NCI-H128 (cell line): ENCODE measurements at regions not wholly inside any gene's neighbourhood (a gene's known extent, or its start where the extent isn't known, plus 50 kb on each side); places are given as distances from the start of the nearest gene placed in this dataset.
"Not testable (repeated sequence)": the region's sequence is repeated elsewhere in the genome, so short reads cannot be mapped to it uniquely, and the experiment has no call there.

Experiments
- DNase-seq: peaks from one replicate; lab custom pipeline; 2025; ENCODE audit not compliant: unreplicated experiment; lab: John Stamatoyannopoulos, UW

DNA sequence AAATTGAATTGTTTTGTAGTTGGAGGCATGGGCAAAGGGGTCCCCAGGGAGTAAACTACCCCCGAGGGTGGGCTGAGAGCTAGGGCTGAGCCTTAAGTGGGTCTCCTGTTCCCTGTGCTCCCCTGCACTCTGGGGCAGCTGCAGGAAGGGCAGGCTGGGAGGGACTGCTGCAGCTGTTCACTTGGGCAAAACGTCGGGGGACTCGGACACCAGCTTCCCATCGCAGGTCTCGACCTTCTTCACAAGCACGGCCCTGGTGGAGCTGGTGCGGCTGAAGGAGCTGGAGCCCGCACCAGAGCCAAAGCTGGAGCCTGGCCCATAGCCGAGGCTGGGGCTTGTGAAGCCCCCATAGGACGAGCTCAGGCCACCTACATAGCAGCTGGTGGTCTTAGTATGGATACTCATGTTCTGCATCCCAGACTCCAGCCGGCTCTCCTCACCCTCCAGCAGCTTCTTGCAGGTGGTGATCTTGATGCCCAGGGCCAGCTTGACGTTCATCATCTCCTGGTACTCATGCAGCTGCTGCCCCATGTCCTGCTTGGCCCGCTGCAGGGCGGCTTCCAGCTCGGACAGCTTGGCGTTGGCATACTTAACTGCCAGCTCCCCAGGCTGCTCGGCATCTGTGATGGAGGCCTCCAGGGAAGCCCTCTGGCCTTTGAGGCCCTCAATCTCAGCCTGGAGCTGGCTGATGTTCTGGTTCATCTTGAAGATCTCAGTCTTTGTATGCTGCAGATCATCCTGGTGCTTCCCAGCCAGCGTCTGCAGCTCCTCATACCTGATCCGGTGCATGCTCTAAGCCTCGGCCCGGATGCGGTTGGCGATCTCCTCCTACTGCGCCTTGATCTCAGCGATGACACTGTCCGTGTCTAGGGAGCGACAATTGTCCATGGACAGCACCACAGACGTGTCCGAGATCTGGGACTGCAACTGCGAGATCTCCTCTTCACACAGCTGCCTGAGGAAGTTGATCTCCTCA, 423.5 kb upstream of the ARPP21 start:
- no peak for DNase-seq

DNA sequence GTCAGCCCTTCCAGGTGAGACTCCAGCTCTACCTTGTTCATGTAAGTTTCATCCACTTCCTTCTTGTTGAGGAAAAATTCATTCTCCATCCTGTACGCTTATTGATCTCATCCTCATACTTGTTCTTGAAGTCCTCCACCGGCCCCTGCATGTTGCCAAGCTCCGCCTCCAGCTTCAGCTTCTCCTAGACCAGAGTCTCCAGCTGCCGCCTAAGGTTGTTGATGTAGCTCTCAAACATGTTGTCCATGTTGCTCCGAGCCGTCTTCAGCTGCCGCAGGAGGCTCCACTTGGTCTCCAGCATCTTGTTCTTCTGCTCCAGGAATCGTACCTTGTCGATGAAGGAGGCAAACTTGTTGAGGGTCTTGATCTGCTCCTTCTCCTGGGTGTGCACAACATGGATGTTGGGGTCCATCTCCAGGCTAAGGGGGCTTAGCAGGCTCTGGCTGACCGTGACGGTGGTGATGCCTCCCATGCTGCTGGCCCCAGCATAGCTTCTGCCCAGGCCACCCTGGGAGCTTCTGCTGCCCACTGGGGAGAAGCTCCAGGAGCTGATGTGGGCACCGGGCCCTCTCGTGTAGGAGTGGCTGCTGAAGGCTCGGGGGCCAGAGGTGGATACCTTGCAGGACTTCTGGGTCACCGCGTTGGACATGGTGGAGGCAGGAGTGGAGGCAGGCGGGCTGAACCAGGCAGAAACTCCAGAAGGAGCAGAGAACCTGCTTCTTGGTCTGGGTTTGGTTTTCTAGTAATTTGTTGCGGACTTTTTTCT, 422.6 kb upstream of the ARPP21 start:
- no peak for DNase-seq

DNA sequence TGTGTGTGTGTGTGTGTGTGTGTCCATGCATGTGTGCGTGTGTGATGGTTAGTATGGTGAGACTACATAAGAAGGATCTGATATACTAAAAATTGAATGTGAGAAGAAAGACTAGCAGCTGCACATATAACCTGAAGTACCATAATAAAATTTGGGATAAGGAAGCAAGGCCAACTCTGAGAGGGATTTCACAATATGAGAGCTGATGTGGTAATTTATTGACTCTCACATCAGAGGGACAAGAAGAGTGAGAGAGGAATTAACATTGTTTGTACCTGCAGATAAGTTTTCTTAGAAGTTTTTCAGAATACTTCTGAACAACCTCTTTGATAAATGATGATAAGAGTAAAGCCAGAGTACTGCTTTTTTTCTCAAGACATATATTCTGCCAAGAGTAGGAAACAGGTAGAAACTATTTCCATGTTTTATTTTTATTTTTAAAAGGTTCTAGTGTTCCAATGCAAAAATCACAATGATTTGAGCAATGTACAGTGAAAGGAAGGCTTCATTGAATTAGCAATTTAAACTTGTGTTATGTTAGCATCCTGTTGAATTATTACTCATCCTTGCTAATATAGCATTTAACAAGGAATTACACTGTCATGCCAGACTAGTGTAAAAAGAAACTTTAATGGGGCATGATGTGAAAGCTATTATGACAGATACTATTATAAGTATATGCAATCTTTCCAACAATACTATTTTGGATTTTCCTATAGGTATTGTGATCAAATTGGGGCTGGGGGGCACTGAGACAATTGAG, 415.5 kb upstream of the ARPP21 start:
- no peak for DNase-seq

DNA sequence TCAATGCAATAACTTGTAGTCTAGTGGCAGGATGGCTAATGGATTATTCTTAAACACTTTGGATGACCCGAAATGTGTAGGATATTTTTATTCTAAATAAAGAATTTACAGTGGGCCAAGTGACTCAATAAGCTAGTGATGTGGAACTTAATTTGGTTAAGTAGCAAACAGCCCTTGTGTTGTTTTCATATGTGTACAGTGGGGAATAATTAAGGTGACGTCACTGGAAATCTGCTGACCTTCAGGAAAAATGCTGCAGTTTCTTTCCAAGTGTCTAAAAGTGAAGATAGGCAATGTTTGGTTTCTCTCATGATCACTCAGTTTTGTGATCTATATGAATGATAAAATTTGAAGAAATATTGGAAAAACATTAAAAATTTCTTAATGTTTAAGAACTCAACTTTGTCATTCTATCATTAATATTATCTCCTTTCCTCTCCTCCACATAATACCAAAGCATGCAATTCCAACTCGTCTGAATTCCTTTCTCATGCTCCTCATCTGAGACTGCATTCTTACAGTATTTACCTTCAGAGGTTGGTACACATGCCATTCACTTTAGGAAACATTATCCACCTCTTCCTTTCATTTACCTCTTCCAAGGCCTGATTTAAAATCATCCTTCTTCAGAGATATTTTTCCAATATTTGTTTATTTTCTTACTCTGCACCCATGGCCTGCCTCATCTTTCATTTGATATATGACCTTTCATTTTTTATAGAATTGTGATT, 414.6 kb upstream of the ARPP21 start:
- no peak for DNase-seq

GRCh38 chr3:35241236-35241635, 398.1 kb upstream of the ARPP21 start:
- DNase-seq = no peak

DNA sequence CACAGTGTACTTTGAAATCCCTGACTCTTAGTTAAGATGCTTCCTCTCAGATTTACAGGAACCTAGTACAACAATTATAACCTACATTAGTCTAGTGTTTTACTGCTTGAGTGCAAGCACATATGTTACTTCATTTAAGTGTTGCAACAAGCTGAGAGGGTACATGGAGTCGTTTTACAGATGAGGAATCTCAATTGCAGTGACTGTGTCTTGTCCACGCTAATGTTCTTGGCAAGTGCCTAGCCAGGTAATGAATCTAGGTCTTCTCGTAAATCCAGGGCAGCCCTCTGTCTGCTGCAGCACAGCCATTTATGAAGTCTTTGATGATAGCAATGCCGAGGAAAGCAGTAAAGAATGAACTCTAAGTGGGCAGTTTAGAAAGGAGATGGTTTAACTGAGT, 384.4 kb upstream of the ARPP21 start:
- DNase-seq = no peak

DNA sequence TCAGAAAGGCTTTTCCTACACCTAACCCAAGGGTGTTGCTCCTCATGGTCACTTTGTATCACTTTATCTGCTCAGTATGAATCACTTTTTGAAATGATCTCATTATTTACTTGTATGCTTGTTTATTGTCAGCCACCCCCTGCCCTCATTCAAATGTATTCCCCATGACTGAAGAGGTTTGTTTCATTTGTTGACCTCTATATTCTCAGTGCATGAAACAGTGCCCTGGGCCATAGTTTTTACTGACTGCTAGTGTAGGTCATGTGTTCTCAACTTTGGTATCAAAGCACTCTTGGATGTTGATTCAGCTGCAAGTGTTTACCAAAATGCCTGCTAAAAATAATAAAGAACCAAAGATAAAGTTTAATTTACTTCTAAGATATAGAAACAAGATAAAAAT, 381.7 kb upstream of the ARPP21 start:
- DNase-seq = no peak

GRCh38 chr3:35262406-35262805, 376.9 kb upstream of the ARPP21 start:
- DNase-seq = no peak

- no peak for DNase-seq
Observed at GRCh38 chr3:35263477-35263876, 375.8 kb upstream of the ARPP21 start.

- not testable (repeated sequence) for DNase-seq
Observed at GRCh38 chr3:35266065-35266464, 373.3 kb upstream of the ARPP21 start.

GRCh38 chr3:35275768-35276167, 363.6 kb upstream of the ARPP21 start:
- no peak for DNase-seq

DNA sequence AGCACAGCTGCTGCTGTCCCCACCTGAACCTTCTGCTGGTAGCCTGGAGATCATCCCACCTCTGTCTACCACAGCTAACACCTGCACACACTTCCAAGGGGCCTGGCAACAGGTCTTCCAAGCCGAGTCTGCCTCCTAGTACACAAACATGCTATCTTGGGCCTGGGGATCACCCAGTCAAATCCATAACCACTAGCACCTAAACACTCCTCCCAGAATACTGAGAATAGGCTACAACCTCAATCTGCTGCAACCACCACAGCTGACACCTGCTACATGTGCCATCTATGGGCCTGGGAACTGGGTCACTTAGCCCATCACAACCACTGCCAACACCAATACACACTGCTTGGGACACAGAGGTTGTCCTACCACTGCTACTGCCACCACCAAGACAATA, 362.8 kb upstream of the ARPP21 start:
- DNase-seq = no peak

GRCh38 chr3:35291471-35292236, 347.7 kb upstream of the ARPP21 start:
- DNase-seq = no peak

- no peak for DNase-seq
Observed at GRCh38 chr3:35292568-35292967, 346.8 kb upstream of the ARPP21 start.

- DNase-seq = no peak
Observed at GRCh38 chr3:35295906-35296305, 343.4 kb upstream of the ARPP21 start.

GRCh38 chr3:35296533-35296932, 342.8 kb upstream of the ARPP21 start:
- no peak for DNase-seq

DNA sequence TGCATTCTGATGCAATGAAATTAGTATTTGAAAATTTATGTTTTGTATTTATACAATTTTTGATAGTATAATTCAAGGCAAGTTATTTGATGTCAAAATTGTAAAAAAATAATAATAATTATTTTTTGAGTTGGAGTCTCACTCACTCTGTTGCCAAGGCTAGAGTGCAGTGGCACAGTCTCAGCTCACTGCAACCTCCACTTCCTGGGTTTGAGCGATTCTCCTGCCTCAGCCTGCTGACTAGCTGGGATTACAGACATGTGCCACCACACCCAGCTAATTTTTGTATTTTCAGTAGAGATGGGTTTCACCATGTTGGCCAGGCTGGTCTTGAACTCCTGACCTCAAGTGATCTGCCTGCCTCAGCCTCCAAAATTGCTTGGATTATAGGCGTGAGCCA, 342.4 kb upstream of the ARPP21 start:
- not testable (repeated sequence) for DNase-seq

- no peak for DNase-seq
Observed at GRCh38 chr3:35305406-35305805, 333.9 kb upstream of the ARPP21 start.

GRCh38 chr3:35307296-35307695, 332.0 kb upstream of the ARPP21 start:
- no peak for DNase-seq

- not testable (repeated sequence) for DNase-seq
Observed at GRCh38 chr3:35316841-35317240, 322.5 kb upstream of the ARPP21 start.
